ENCODE measurements at regions not wholly inside any gene's neighbourhood (a gene's known extent, or its start where the extent isn't known, plus 50 kb on each side); places are given as distances from the start of the nearest gene placed in this dataset.

- TF ChIP-seq, protein P1, sequence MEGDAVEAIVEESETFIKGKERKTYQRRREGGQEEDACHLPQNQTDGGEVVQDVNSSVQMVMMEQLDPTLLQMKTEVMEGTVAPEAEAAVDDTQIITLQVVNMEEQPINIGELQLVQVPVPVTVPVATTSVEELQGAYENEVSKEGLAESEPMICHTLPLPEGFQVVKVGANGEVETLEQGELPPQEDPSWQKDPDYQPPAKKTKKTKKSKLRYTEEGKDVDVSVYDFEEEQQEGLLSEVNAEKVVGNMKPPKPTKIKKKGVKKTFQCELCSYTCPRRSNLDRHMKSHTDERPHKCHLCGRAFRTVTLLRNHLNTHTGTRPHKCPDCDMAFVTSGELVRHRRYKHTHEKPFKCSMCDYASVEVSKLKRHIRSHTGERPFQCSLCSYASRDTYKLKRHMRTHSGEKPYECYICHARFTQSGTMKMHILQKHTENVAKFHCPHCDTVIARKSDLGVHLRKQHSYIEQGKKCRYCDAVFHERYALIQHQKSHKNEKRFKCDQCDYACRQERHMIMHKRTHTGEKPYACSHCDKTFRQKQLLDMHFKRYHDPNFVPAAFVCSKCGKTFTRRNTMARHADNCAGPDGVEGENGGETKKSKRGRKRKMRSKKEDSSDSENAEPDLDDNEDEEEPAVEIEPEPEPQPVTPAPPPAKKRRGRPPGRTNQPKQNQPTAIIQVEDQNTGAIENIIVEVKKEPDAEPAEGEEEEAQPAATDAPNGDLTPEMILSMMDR (conservative IDR thresholded peaks at IDR 0.05; ENCODE audit: low read length), result no peak
- TF ChIP-seq EZH2phosphoT487 (IDR thresholded peaks at IDR 0.05; ENCODE audit: borderline replicate concordance, low read depth, low read length), result no peak
These were observed 200.8 kb downstream of the GRIA2 start for GRCh38 chr4:157421365-157421764.
